MG63 (cell line): ENCODE measurements at regions not wholly inside any gene's neighbourhood (a gene's known extent, or its start where the extent isn't known, plus 50 kb on each side); places are given as distances from the start of the nearest gene placed in this dataset.
"Not testable (repeated sequence)": the region's sequence is repeated elsewhere in the genome, so short reads cannot be mapped to it uniquely, and the experiment has no call there.

Experiments used
- DNase-seq: peaks from one replicate; pipeline ENCODE4 v3.0.0-alpha.2; 2020
- H3K27me3 ChIP-seq: fragments of 250-450 bp; sonication (Bioruptor Pico); 2 replicates; pipeline ENCODE4 v1.5.1; 2020; ENCODE audit warnings: mild to moderate bottlenecking, moderate library complexity
- H3K36me3 ChIP-seq: fragments of 250-450 bp; sonication (Bioruptor Pico); 2 replicates; pipeline ENCODE4 v1.5.1; 2020; ENCODE audit warnings: mild to moderate bottlenecking, moderate library complexity
- H3K4me3 ChIP-seq: fragments of 250-450 bp; sonication (Bioruptor Pico); 2 replicates; pipeline ENCODE4 v1.5.1; 2020; ENCODE audit warnings: mild to moderate bottlenecking, moderate library complexity
- H3K9me3 ChIP-seq: fragments of 250-450 bp; sonication (Bioruptor Pico); 2 replicates; pipeline ENCODE4 v1.5.1; 2020; ENCODE audit warnings: mild to moderate bottlenecking, moderate library complexity

- no peaks in the 10 kb centered on the region for H3K9me3 ChIP-seq
- H3K4me3 ChIP-seq = no peak overlapping the region
- H3K36me3 ChIP-seq = no peaks in the 10 kb centered on the region
- DNase-seq = no peak
- no peaks in the 10 kb centered on the region for H3K27me3 ChIP-seq
Measured at GRCh38 chr14:81771651-81772275, 238.1 kb upstream of the SEL1L start.

- no peaks in the 10 kb centered on the region for H3K9me3 ChIP-seq
- H3K4me3 ChIP-seq = no peak overlapping the region
- DNase-seq = no peak
- H3K36me3 ChIP-seq = no peaks in the 10 kb centered on the region
- no peaks in the 10 kb centered on the region for H3K27me3 ChIP-seq
Measured at GRCh38 chr14:81772381-81772780, 238.7 kb upstream of the SEL1L start.

GRCh38 chr14:81776531-81776930 lies 242.9 kb upstream of the SEL1L start:
- Histone ChIP-seq H3K9me3 (no peaks in the 10 kb centered on the region), H3K4me3 (no peak overlapping the region), H3K36me3 (no peaks in the 10 kb centered on the region), H3K27me3 (no peaks in the 10 kb centered on the region)
- DNase-seq = no peak

GRCh38 chr14:81781798-81782197 lies 248.1 kb upstream of the SEL1L start:
- H3K36me3 ChIP-seq, H3K9me3 ChIP-seq, DNase-seq, H3K27me3 ChIP-seq, H3K4me3 ChIP-seq: not testable (repeated sequence)

GRCh38 chr14:81784084-81784483 lies 250.4 kb upstream of the SEL1L start:
- no peaks in the 10 kb centered on the region for H3K36me3 ChIP-seq
- no peak overlapping the region for H3K4me3 ChIP-seq
- H3K27me3 ChIP-seq = no peaks in the 10 kb centered on the region
- DNase-seq = peak; percentile 31
- H3K9me3 ChIP-seq = no peaks in the 10 kb centered on the region

- Histone ChIP-seq H3K27me3 (no peaks in the 10 kb centered on the region), H3K36me3 (no peaks in the 10 kb centered on the region), H3K9me3 (no peaks in the 10 kb centered on the region), H3K4me3 (no peak overlapping the region)
- DNase-seq = no peak
Measured at GRCh38 chr14:81797315-81797714, 263.7 kb upstream of the SEL1L start.

GRCh38 chr14:81801921-81802320 lies 268.3 kb upstream of the SEL1L start:
- no peaks in the 10 kb centered on the region for H3K27me3 ChIP-seq
- no peak for DNase-seq
- H3K36me3 ChIP-seq = no peaks in the 10 kb centered on the region
- no peak overlapping the region for H3K4me3 ChIP-seq
- H3K9me3 ChIP-seq = no peaks in the 10 kb centered on the region

GRCh38 chr14:81802341-81802740 lies 268.7 kb upstream of the SEL1L start:
- Histone ChIP-seq H3K27me3 (no peaks in the 10 kb centered on the region), H3K9me3 (no peaks in the 10 kb centered on the region), H3K36me3 (no peaks in the 10 kb centered on the region), H3K4me3 (no peak overlapping the region)
- DNase-seq = no peak

- no peak for DNase-seq
- no peak overlapping the region for H3K4me3 ChIP-seq
- no peaks in the 10 kb centered on the region for H3K9me3 ChIP-seq
- H3K36me3 ChIP-seq = no peaks in the 10 kb centered on the region
- no peaks in the 10 kb centered on the region for H3K27me3 ChIP-seq
Measured at GRCh38 chr14:81805785-81806184, 272.1 kb upstream of the SEL1L start.

- H3K36me3 ChIP-seq = no peaks in the 10 kb centered on the region
- H3K9me3 ChIP-seq = no peaks in the 10 kb centered on the region
- no peak overlapping the region for H3K4me3 ChIP-seq
- H3K27me3 ChIP-seq = no peaks in the 10 kb centered on the region
- DNase-seq = no peak
Measured at GRCh38 chr14:81811705-81812269, 278.1 kb upstream of the SEL1L start.

- Histone ChIP-seq H3K27me3 (no peaks in the 10 kb centered on the region), H3K4me3 (no peak overlapping the region), H3K36me3 (no peaks in the 10 kb centered on the region), H3K9me3 (no peaks in the 10 kb centered on the region)
- no peak for DNase-seq
Measured at GRCh38 chr14:81818271-81818670, 284.6 kb upstream of the SEL1L start.

GRCh38 chr14:81819344-81819743 lies 285.7 kb upstream of the SEL1L start:
- Histone ChIP-seq H3K27me3 (no peaks in the 10 kb centered on the region), H3K36me3 (no peaks in the 10 kb centered on the region), H3K9me3 (no peaks in the 10 kb centered on the region), H3K4me3 (no peak overlapping the region)
- DNase-seq = no peak

- H3K9me3 ChIP-seq = no peaks in the 10 kb centered on the region
- DNase-seq = no peak
- no peaks in the 10 kb centered on the region for H3K36me3 ChIP-seq
- no peak overlapping the region for H3K4me3 ChIP-seq
- no peaks in the 10 kb centered on the region for H3K27me3 ChIP-seq
Measured at GRCh38 chr14:81819910-81820309, 286.3 kb upstream of the SEL1L start.

- Histone ChIP-seq H3K9me3 (no peaks in the 10 kb centered on the region), H3K4me3 (no peak overlapping the region), H3K27me3 (no peaks in the 10 kb centered on the region), H3K36me3 (no peaks in the 10 kb centered on the region)
- no peak for DNase-seq
Measured at GRCh38 chr14:81826081-81826480, 292.4 kb upstream of the SEL1L start.

- Histone ChIP-seq H3K36me3 (no peaks in the 10 kb centered on the region), H3K27me3 (no peaks in the 10 kb centered on the region), H3K9me3 (no peaks in the 10 kb centered on the region), H3K4me3 (no peak overlapping the region)
- DNase-seq = no peak
Measured at GRCh38 chr14:81829447-81829846, 295.8 kb upstream of the SEL1L start.

GRCh38 chr14:81831128-81831820 lies 297.6 kb upstream of the SEL1L start:
- Histone ChIP-seq H3K27me3 (no peaks in the 10 kb centered on the region), H3K9me3 (no peaks in the 10 kb centered on the region), H3K36me3 (no peaks in the 10 kb centered on the region), H3K4me3 (no peak overlapping the region)
- DNase-seq = peak; percentile 23

GRCh38 chr14:81834308-81834707 lies 300.7 kb upstream of the SEL1L start:
- no peak overlapping the region for H3K4me3 ChIP-seq
- H3K27me3 ChIP-seq = no peaks in the 10 kb centered on the region
- H3K9me3 ChIP-seq = no peaks in the 10 kb centered on the region
- no peak for DNase-seq
- H3K36me3 ChIP-seq = no peaks in the 10 kb centered on the region

- H3K27me3 ChIP-seq = no peaks in the 10 kb centered on the region
- H3K4me3 ChIP-seq = no peak overlapping the region
- DNase-seq = no peak
- no peaks in the 10 kb centered on the region for H3K9me3 ChIP-seq
- no peaks in the 10 kb centered on the region for H3K36me3 ChIP-seq
Measured at GRCh38 chr14:81837304-81837703, 303.7 kb upstream of the SEL1L start.
